ENCODE measurements at regions not wholly inside any gene's neighbourhood (a gene's known extent, or its start where the extent isn't known, plus 50 kb on each side); places are given as distances from the start of the nearest gene placed in this dataset.

GRCh38 chrX:138014577-138014976, 448.6 kb downstream of the ZIC3 start:
- TF ChIP-seq SIN3A (IDR thresholded peaks at IDR 0.05; ENCODE audit: borderline replicate concordance, insufficient read depth, low read length) (no peak), REST (IDR thresholded peaks at IDR 0.05; ENCODE audit: insufficient read depth in 1 of 2, low read depth in 2 of 2, low read length in 2 of 2) (no peak), FOXP2 (optimal IDR thresholded peaks at IDR 0.05; ENCODE audit: borderline replicate concordance, extremely low read depth, extremely low read length, insufficient read depth) (no peak), POLR2AphosphoS5 (IDR thresholded peaks at IDR 0.05; ENCODE audit: low read depth, low read length) (no peak), TAF1 (IDR thresholded peaks at IDR 0.05; ENCODE audit: borderline replicate concordance, insufficient read depth, low read length) (no peak)

GRCh38 chrX:138018145-138018799, 452.3 kb downstream of the ZIC3 start:
- no peak for TF ChIP-seq TAF1 (IDR thresholded peaks at IDR 0.05; ENCODE audit: borderline replicate concordance, insufficient read depth, low read length)
- TF ChIP-seq POLR2AphosphoS5 (IDR thresholded peaks at IDR 0.05; ENCODE audit: low read depth, low read length), result no peak
- TF ChIP-seq FOXP2 (optimal IDR thresholded peaks at IDR 0.05; ENCODE audit: borderline replicate concordance, extremely low read depth, extremely low read length, insufficient read depth), result no peak
- TF ChIP-seq SIN3A (IDR thresholded peaks at IDR 0.05; ENCODE audit: borderline replicate concordance, insufficient read depth, low read length), result no peak
- TF ChIP-seq REST (IDR thresholded peaks at IDR 0.05; ENCODE audit: insufficient read depth in 1 of 2, low read depth in 2 of 2, low read length in 2 of 2), result no peak

- TF ChIP-seq SIN3A (IDR thresholded peaks at IDR 0.05; ENCODE audit: borderline replicate concordance, insufficient read depth, low read length) (no peak), TAF1 (IDR thresholded peaks at IDR 0.05; ENCODE audit: borderline replicate concordance, insufficient read depth, low read length) (no peak), POLR2AphosphoS5 (IDR thresholded peaks at IDR 0.05; ENCODE audit: low read depth, low read length) (no peak), FOXP2 (optimal IDR thresholded peaks at IDR 0.05; ENCODE audit: borderline replicate concordance, extremely low read depth, extremely low read length, insufficient read depth) (no peak), REST (IDR thresholded peaks at IDR 0.05; ENCODE audit: insufficient read depth in 1 of 2, low read depth in 2 of 2, low read length in 2 of 2) (no peak)
Observed at GRCh38 chrX:138020941-138021340, 455.0 kb downstream of the ZIC3 start.

- no peak for TF ChIP-seq POLR2AphosphoS5 (IDR thresholded peaks at IDR 0.05; ENCODE audit: low read depth, low read length)
- TF ChIP-seq TAF1 (IDR thresholded peaks at IDR 0.05; ENCODE audit: borderline replicate concordance, insufficient read depth, low read length), result no peak
- TF ChIP-seq FOXP2 (optimal IDR thresholded peaks at IDR 0.05; ENCODE audit: borderline replicate concordance, extremely low read depth, extremely low read length, insufficient read depth), result no peak
- TF ChIP-seq REST (IDR thresholded peaks at IDR 0.05; ENCODE audit: insufficient read depth in 1 of 2, low read depth in 2 of 2, low read length in 2 of 2), result no peak
- TF ChIP-seq SIN3A (IDR thresholded peaks at IDR 0.05; ENCODE audit: borderline replicate concordance, insufficient read depth, low read length), result no peak
Observed at GRCh38 chrX:138026211-138026610, 460.3 kb downstream of the ZIC3 start.

Data from PFSK-1 (cell line).